DMS79 (cell line): ENCODE measurements at regions not wholly inside any gene's neighbourhood (a gene's known extent, or its start where the extent isn't known, plus 50 kb on each side); places are given as distances from the start of the nearest gene placed in this dataset.

Experiments used
- DNase-seq: peaks from one replicate; lab custom pipeline; 2025; lab: John Stamatoyannopoulos, UW

DNA sequence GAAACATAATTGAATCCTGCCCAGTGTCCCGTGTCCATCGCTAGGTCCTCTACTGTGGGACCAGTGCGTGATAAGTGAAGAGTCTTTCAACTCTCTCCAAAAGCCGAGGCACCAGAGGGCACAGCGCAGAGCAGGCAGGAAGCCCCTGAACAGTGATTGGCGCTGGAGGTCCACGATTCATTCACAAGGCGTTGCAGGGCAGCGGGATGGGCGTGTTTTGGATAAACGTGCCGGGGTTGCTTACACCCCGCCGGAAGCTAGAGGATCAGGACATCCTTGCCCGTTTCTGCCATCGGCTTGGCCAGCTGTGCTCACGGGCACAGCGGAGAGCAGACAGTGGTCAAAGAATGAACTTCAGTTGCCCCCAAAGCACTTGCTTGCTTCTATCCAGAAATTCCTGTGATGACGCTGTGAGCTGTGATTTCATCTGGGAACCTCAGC lies 86.0 kb upstream of the PFKP start:
- no peak for DNase-seq

DNA sequence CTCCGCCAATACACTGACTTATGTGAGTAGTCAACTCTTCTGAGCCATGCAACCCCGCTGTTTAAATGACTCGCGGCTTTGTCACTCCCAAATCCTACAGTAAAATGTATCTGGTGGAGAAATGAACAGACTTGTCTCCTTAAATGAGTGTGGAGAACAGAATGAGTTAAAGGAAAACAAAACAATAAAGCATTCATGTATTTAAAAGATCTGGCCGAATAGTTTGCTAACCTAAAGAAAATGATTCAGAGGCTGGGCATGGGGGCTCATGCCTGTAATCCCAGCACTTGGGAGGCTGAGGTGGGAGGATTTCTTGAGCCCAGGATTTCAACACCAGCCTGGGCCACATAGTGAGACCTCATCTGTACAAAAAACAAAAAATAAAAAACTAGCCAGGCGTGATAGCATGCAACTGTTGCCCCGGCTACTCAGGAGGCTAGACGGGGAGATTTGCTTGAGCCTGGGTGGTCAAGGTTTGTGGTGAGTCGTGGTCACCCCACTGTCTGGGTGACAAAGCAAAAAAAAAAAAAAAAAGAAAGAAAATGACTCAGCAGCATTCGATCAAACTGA lies 86.5 kb upstream of the PFKP start:
- no peak for DNase-seq

DNA sequence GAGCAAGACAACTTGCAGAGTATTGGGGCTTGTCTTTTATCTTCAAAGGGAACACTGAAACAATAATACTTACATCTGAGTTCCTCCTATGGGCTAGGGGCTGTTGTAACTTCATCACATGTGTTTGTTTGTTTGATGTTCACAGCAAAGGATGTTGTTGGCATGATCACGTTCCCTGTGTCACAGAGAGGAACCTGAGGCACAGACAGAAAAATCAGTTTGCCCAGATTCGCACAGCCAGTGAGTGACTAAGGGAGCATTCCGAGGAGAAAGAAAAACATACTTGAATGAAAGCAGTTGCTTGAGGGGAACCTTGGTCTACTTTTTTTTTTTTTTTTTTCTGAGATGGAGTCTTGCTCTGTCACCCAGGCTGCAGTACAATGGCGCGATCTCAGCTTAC lies 87.2 kb upstream of the PFKP start:
- DNase-seq: no peak

DNA sequence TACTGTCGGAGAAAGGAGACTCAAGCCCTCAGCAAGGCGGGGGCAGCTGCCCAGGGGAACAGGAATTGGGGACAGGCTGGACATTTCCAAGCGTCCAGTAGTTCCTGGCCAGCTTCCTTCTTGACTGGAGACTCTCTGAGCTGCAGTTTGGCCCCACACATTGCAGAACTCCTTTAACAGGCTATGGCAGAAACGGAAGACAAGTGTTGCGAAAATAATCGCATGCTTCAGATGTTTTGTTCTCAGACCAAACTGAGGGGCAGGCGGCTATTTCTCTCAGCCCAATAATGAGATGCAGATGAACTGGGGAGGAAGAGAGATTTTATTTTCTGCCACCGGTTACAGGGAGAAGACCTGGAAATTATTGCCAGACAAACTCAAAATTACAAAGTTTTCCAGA lies 88.0 kb upstream of the PFKP start:
- no peak for DNase-seq

DNA sequence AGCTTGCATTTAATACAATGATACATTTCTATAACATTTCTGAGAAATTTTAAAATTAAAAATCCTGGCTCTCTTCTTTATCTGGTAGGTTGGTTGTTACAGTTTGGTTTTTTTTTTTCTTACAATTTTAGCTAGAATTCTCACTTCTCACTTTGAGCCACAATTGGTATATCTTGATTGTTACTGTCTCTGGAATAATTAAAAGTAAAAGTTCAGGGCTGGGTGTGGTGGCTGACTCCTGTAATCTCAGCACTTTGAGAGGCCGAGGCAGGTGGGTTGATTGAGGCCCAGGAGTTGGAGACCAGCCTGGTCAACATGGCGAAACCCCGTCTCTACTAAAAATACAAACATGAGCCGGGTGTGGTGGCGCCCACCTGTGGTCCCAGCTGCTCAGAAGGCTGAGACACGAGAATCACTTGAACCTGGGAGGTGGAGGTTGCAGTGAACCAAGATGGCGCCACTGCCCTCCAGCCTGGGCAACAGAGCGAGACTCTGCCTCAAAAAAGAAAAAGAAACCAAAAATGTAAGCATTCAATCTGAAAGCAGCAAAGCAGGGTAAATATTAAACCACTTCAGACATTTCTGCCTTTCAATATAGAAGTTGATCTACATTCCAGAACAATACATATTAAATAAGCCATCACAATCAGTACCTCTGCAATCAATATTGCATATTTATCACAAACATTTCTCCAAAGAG lies 88.6 kb upstream of the PFKP start:
- DNase-seq: no peak

DNA sequence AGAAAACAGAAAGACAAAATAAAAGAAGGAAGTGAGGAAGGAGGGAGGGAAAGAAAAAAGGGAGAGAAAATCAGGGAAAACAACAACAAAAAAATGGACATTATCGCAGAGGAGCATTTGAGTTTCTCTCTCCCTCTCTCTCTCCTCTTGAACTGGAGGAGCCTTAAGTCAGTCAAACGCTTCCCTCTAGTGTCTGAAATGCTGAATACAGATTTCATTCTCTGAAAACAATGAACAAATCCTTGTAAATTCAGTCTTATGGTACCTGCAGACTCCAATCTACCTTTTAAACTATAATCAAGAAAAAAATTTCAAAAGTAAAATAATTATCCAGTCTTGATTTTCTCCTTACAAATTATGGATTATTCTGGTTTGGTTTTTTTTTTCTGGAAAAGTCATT lies 89.2 kb upstream of the PFKP start:
- peak; percentile 15 for DNase-seq

DNA sequence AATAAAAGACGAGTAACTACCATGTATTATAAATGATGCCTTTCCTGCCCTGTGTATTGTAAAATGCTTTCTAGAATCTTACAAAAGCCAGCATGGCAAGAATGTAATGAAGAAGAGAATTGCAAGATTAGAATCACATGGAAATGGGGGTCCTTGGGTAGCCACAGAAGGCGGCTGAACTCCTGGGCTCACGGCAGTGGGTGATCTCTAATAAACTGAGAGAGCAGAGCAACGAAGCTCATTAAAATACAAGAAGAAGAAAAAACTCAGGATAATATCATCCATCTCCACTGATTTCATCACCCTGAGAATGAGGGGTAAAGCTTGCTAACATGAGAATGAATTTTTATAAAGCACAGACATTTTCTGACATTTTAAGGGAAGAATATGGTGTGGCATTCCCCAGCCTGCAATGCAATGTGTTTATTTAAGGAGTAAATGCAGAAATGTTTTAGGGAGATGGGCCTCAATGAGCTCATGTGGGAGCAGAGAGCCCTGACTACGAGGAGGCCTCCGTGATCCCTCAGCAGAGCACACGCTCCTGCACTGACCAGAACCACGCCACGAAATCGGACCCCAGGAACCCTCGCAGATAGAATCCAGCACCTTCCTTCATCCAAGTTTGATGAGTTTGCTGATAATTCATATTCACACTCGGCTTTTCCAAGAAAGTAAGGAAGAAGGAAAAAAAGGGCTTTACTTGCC lies 92.7 kb upstream of the PFKP start:
- no peak for DNase-seq

DNA sequence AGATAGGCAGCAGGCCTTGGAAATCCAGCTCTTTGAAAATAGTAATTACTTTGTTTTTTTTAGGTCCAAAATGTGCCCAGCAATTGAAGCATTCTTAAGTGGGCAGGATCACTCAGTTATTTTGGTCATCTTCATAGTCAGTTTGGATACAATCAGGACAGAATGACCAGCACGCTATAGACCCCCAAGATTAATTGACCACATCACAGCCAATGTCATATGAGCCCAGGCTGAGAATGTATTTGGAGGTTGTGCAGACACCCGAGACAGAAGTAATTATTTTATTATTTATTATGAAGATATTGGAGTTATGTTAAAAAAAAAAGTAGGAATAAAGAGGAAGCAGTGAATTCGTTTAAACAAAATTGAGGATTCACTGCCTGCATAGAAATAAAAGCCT lies 93.3 kb upstream of the PFKP start:
- no peak for DNase-seq

DNA sequence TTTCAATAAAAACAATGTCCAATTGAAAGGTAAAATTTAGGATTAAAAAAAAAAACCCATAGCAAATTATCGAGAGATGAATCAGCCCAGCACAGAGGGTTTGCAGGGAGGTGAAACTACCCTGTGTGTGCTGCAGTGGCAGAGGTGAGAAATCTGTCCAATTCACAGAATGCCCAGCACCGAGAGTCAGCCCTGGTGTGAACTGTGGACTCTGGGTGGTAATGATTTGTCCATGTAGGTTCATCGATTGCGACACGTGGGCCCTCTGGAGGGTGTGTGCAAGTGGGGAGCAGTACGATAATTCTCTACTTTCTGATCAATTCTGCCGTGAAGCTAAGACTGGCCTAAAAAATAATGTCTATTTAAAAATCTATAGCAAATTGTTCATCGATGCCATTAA lies 94.5 kb upstream of the PFKP start:
- no peak for DNase-seq

DNA sequence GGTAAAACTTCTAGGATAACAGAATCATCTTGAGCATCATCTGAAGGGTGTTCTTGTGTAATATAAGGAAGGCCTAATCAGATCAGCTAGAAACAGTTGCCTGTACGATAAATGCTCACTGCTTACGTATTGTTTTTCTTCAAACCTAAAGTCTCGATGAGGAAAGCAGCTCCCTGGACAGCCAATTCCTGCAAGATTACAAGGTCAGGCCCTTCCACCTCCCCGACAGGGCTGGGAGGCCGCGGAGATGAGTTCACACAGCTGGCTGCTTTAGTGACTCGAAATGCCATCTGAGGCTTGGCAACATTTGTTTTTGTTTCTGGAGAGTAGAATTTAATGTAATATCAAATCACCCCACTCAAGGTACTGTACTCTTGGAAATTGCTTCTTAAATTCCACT lies 95.1 kb upstream of the PFKP start:
- DNase-seq: no peak

DNA sequence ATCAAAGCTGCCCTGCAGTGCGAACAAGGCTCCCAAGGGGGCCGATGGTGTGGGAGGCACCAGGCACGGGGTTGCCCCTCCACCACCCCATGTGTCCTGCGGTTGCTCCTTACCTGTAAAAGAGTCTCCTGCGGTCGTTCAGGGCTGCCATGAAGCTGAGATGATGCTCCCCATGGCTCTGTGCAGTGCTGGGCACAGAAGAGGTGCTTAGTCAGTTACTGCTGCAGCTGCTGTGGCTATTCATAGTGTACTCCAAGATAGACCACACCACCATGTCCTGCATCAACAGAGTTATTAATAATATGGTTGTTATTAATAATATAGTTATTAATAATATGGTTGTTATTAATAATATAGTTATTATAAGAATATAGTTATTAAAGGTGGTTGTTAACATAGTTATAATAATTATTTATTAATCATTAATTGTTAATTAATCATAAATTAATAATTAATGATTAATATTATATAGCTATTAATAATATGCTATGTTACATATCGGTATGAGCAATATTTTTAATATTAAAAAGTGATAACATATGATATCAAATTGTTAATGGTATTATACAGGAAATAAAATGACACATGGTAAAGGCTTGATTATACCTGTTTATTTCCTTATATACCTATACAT lies 97.0 kb upstream of the PFKP start:
- DNase-seq: no peak

DNA sequence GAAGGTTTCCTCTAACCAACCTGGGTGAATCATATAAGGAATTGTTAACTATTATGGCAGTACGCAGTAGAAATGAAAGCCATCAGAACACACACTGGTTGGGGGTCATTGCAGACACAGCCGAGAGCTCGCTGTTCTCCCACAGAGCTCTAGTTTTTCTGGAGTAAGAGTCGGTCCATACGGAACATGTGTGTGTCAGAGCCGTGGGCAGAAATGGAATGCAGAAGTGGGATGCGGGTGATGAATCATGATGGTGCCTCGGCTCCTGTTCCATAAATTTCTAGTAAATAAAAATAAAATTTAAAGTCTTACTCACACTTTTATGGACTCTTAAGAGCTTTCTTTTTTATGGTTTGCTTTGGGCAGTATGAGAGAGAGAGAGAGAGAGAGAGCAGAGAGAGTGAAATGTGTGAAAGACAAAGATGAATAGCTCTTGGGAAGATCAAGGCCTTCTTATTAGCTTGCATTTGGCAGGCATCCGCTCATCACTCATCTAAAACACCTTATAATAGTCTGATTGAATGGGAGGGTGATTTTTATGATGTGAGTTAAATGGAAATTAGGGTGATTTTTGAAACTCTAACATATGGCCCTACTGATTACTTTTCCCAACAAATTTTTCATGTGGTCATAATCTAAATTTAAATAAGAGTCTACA lies 98.8 kb upstream of the PFKP start:
- no peak for DNase-seq

DNA sequence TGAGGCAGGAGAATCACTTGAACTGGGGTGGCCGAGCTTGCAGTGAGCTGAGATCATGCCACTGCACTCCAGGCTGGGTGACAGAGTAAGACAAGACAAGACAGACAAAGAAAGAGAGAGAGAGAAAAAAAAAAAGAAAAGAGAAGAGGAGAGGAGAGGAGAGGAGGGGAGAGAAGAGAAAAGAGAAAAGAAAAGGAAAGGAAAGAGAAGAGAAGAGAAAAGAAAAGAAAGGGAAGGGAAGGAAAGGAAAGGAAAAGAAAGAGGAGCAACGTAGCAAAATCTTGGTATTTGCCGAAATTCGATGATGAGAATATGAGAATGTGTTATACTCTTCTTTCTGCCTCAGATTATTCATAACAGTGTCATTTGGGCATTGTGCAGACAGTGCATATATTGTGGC lies 101.2 kb upstream of the PFKP start:
- DNase-seq: no peak

DNA sequence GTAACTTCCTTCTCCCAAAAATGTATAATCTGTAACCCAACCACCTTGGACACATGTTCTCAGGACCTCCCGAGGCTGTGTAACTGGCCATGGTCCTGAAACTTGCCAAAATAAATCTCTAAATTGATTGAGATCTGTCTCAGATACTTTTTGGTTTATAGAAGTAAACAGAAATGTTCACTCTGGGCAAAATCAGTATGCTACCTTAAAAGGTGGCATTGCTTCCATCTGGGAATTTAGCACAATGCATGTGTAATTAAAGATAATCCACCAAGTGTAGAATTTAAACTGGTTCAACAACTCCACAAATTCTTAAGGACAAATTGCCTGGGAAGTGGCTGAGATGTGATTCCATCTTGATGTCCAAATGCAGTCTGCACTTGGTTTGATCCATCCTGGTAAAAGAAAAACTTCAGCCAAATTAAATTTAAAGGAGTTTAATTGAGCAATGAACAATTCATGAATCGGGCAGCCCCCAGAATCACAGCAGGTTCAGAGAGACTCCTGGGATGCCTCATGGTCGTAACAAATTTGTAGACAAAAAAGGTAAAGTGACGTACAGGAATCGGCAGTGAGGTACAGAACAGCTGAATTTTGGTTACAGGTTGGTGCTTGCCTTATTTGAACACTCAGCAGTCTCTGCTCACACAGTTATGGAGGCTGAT lies 102.6 kb upstream of the PFKP start:
- no peak for DNase-seq

DNA sequence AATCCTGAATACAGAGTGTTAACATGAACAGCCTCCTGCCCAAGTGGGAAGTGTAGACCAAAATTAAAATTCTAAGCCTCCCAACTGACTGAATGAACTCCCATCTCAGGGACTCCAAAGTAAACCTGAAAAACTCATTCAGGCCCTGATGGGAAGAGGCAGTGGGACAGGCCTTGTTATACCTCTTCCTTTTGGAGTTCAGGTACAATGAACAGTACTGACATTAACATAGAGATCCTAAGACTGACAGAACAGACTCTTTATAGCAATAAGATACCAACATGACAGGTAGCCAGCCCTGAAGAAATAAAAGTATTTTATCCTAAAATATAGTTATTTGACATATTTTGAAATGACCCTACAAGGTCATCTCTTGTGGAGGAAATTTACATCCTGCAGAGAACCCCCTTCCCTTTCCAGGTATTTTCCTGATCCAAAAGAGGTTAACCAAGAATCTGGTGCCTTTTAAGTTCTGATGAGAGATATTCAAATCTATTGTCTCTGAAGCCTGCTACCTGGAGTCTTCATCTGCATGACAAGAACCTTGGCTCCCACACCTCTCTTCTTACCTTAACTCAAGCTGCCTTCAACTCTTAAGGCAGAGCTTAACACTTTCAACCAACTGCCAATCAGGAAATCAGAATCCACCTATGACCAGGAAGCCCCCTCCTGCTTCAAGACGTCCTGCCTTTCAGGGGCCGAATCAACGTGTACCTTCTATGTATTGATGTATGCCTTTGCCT lies 103.3 kb upstream of the PFKP start:
- no peak for DNase-seq

DNA sequence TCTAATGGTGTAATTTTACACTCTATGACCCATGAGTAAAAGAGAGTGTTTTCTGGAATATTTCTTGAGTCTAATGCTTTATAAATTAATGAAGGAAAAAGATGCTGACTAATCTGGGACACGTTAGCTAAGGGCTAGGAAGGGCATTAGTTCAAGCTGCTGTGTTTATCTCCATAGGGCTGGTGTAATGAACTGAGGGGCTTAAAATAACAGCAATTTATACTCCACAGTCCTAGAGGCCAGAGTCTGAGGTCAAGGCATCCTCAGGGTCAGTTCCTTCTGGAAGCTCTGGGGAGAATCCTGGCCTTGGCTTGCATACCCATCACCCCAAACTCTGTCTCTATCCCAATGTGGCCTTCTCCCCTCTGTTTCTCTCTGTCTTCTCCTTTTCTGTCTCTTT lies 105.2 kb upstream of the PFKP start:
- no peak for DNase-seq

DNA sequence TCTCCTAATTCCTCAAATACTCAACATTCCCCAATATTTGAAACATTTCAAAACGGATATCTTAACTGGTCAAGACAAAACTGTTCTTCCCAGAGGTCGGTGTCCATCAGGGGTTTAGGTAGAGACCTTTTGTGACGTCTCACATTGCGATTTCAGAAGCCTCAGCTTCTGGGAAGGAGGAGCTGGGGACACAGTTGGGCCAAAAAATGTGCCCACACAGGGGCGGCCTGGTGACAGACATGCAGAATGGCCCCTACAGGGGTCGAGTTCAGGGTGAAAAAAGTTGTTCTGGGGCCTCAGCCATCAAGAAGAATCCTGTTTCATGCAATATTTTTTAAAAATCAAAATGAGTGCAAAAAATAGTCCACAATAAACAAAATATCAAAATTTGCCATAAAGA lies 108.7 kb upstream of the PFKP start:
- DNase-seq: no peak

DNA sequence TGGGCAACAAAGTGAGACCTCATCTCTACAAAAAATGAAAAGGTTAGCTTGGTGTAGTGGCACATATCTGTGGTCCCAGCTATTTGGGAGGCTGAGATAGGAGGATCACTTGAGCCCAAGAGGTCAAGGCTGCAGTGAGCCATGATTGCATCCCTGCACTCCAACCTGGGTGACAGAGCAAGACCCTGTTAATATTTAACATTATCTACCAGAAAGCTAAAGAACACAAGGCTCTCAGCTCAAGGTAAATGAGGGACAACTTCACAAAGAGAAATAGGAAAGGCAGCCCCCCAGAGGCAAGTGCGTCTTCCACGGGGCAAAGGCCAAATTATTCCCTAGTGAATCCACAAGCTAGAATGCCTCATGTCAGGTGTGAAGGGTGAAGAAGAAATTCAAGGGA lies 109.6 kb upstream of the PFKP start:
- DNase-seq: no peak

DNA sequence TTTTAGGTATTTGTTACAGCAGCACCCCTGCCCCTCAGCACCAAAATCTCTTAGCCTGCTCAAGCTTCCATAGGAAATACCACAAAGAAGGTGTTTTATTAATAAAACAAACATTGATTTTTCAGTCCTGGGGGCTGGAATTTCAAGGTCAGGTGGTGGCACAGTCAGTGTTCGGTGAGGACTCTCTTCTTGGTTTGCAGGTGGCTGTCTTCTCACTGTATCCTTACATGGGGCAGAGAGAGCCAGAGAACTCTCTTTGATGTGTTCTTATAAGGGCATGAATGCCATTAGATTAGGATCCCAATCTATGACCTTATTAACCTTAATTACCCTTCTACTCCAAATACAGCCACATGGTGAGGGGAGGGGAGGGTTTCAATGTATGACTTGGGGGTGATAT lies 112.3 kb upstream of the PFKP start:
- DNase-seq: no peak

DNA sequence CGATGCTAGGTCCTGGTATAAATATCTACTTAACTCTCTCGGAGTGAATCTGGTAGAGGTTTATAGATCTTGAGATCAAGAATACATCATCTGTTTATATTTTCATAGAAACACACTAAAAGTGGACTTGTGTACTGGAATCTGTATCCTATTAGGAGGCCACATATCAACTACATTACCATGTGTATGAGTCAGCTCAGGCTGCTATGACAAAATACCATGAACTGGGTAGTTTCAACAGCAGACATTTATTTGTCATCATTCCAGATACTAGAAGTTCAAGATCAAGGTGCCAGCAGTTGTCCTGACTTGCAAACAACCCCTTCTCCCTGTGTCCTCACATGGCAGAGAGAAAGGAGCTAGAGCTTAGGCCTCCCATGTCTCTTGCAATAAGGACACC lies 113.9 kb upstream of the PFKP start:
- DNase-seq: no peak

DNA sequence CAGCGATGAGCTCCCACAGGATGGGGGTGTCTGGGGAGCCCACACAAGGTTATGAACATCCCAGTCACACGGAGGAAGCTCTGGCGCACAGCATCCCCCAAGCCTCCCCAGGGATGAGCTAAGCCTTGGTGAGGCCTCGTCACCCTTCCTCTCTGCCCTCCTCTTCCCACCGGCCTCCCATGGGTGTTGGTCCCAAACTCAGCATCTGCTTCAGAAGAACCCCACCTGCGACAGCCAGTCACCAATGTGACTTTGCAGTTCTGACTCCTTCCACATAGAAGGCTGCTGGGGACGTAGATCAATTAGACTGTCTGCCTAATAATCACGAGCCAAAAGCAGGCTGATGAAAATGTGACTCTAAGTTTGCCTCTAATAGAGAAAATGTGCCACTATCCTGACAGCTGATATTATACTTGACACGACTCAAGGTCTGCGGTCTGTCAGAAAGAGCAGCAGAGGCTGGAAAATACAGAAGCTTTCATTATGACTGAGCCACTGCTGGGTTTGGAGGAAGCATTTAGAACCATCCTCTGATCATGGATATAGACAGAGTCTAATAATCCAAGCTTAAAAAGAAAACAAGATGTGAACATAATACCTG lies 116.0 kb upstream of the PFKP start:
- DNase-seq: no peak
